GM23248 (cell line): ENCODE measurements at regions not wholly inside any gene's neighbourhood (a gene's known extent, or its start where the extent isn't known, plus 50 kb on each side); places are given as distances from the start of the nearest gene placed in this dataset.

Experiments
- EZH2 ChIP-seq: fragments of 200-600 bp; sonication (generic); IDR thresholded peaks from 2 replicates; pipeline ENCODE4 v1.6.1; 2018; ENCODE audit warnings: antibody characterized with exemption, mild to moderate bottlenecking; ENCODE audit not compliant: insufficient read depth, poor library complexity, severe bottlenecking
- EZH2phosphoT487 ChIP-seq: fragments of 200-600 bp; sonication (generic); IDR thresholded peaks from 2 replicates; pipeline ENCODE4 v1.6.1; 2018; ENCODE audit warnings: antibody characterized with exemption, moderate library complexity, mild to moderate bottlenecking, low read depth; ENCODE audit not compliant: insufficient read depth

GRCh38 chr5:118366429-118366828 is 621.9 kb downstream of the DTWD2 start:
- TF ChIP-seq EZH2 = no peak
- TF ChIP-seq EZH2phosphoT487 = no peak
